ENCODE measurements at regions not wholly inside any gene's neighbourhood (a gene's known extent, or its start where the extent isn't known, plus 50 kb on each side); places are given as distances from the start of the nearest gene placed in this dataset.
A peak's percentile ranks its signal among the peaks of the same experiment; 100 is the strongest.

DNA sequence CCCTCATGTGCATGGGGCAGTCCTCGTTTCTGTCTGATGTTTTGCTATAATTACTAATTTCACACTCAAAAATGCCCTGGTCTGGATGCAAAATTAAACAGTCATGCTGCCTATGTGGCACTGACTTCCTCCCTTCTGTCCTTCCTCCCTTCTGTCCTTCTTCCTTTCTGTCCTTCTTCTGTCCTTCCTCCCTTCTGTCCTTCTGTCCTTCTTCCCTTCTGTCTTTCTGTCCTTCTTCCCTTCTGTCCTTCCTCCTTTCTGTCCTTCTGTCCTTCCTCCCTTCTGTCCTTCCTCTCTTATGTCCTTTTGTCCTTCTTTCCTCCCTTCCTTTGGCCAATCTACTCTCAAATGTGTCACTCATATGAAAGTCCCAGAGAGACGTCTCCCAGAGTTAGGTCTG is 93.8 kb downstream of the IRF8 start:
- FAIRE-seq: no peak
- Histone ChIP-seq H3K27me3 (ENCODE audit: control insufficient read depth in 3 of 3, insufficient read depth in 3 of 3, low read length in 3 of 3) (peaks cover 0 to 2% (median 0%) of the 10 kb centered on the region in 3 donors), H3K4me1 (ENCODE audit: control insufficient read depth in 3 of 3, insufficient read depth in 2 of 3, low read depth in 1 of 3, low read length in 2 of 3) (no peaks in the 10 kb centered on the region), H3K4me3 (ENCODE audit: low read depth in 1 of 3, low read length in 3 of 3) (no peak overlapping the region), H3K27ac (ENCODE audit: low read depth in 1 of 3, low read length in 2 of 3) (no peak overlapping the region), H3K36me3 (ENCODE audit: control insufficient read depth in 3 of 3, insufficient read depth in 2 of 3, low read depth in 1 of 3, low read length in 3 of 3) (no peaks in the 10 kb centered on the region), H3K9me3 (ENCODE audit: control insufficient read depth in 2 of 2, insufficient read depth in 1 of 2, low read depth in 1 of 2, low read length in 1 of 2) (no peaks in the 10 kb centered on the region)
- 61 to 77% (median 73%) methylated on average over 2 of the region's 2 CpGs for WGBS, 3 donors
- DNase-seq: no peak

DNA sequence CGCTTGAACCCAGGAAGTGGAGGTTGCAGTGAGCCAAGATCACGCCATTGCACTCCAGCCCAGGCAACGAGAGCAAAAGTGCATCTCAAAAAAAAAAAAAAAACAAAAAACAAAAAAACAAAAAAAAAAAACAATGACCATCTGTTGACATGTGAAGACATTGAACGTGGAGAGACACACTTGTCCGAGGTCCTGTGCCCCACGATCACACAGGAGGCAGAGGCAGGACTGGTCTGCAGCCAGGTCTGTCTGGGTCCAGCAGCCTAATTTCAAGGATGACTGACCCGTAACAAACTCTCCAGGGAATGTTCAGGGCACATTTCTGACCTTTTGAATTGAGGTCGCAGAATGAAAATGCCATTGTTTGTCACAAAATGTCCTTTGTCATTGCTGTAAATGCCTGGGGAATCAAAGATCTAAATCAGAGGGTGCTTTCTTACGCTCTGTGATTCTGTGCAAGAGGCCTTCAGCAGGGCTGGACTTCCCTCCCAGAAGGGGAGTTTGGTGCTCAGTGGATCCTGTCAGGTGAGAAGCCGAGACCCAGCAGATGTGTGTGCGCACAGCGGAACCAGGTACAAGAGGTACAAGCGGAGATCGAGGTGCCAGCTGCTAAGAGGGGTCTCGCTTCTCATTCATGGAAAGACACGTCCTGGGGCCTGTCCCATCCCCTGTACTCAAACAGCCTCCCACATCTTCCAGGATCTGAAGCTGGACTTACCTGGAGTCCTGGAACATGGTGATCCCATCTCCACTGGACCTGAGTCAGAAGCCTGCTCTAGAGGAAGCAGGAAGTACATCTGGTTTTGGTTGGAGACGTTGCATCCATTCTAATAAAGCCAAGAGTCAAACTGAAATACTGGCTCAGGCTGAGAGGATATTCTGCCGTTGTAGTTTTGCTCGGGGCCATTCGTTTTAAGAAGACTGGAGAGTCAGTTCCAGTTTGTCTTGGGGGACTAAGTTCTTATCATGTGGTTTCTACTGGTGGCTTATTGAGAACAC is 95.8 kb downstream of the IRF8 start:
- WGBS, 3 donors: 84 to 89% (median 85%) methylated on average over 20 of the region's 20 CpGs
- Histone ChIP-seq H3K9me3 (ENCODE audit: control insufficient read depth in 2 of 2, insufficient read depth in 1 of 2, low read depth in 1 of 2, low read length in 1 of 2) (no peaks in the 10 kb centered on the region), H3K27ac (ENCODE audit: low read depth in 1 of 3, low read length in 2 of 3) (no peak overlapping the region), H3K36me3 (ENCODE audit: control insufficient read depth in 3 of 3, insufficient read depth in 2 of 3, low read depth in 1 of 3, low read length in 3 of 3) (no peaks in the 10 kb centered on the region), H3K27me3 (ENCODE audit: control insufficient read depth in 3 of 3, insufficient read depth in 3 of 3, low read length in 3 of 3) (no peaks in the 10 kb centered on the region), H3K4me1 (ENCODE audit: control insufficient read depth in 3 of 3, insufficient read depth in 2 of 3, low read depth in 1 of 3, low read length in 2 of 3) (no peaks in the 10 kb centered on the region), H3K4me3 (ENCODE audit: low read depth in 1 of 3, low read length in 3 of 3) (no peak overlapping the region)
- DNase-seq: no peak
- FAIRE-seq: no peak

DNA sequence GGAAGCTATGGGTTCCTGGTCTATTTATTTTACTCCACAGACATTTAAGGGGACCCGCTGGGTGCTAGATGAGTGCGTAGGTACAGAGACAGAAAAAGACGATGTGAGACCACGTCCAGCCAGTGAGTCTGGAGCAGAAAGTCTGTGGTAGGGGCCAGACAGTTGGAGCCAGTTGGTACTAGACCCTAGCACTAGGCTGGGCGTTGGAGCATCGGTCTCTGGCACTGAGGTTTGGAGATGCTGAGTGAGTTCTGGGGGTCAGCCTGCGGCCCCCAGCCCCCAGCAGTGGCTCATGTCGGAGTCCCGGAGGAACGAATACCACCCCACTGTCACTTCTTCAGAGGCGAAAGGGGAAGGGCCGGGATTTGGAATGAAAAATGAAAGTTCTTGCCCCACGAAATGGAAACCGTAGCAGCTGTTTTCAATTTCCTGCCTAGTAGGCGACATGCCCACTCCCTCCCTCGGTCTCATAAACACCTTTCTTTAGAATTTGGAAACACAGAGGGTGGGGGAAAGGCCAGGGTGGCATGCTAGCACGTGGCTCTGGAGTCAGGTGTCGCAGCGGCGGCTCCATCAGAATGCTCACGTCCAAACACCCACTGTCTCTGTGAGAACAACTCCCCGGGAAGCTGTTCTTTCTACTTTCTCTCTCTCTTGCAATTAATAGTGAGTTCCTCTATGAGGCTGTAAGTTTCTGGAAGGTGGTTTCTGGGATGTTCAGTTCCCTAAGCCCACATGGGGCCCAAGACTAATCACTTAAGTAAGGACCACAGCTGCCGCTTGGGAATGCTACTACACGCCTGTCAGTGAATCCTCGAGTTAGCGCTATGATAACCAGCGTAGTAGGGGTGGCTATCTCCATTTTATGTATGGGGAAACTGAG is 96.8 kb downstream of the IRF8 start:
- Histone ChIP-seq H3K27ac (ENCODE audit: low read depth in 1 of 3, low read length in 2 of 3) (no peak overlapping the region), H3K36me3 (ENCODE audit: control insufficient read depth in 3 of 3, insufficient read depth in 2 of 3, low read depth in 1 of 3, low read length in 3 of 3) (no peaks in the 10 kb centered on the region), H3K9me3 (ENCODE audit: control insufficient read depth in 2 of 2, insufficient read depth in 1 of 2, low read depth in 1 of 2, low read length in 1 of 2) (no peaks in the 10 kb centered on the region), H3K4me1 (ENCODE audit: control insufficient read depth in 3 of 3, insufficient read depth in 2 of 3, low read depth in 1 of 3, low read length in 2 of 3) (no peaks in the 10 kb centered on the region), H3K4me3 (ENCODE audit: low read depth in 1 of 3, low read length in 3 of 3) (no peak overlapping the region), H3K27me3 (ENCODE audit: control insufficient read depth in 3 of 3, insufficient read depth in 3 of 3, low read length in 3 of 3) (no peaks in the 10 kb centered on the region)
- WGBS, 3 donors: 70 to 85% (median 78%) methylated on average over 27 of the region's 27 CpGs
- DNase-seq (no peak), FAIRE-seq (no peak)

DNA sequence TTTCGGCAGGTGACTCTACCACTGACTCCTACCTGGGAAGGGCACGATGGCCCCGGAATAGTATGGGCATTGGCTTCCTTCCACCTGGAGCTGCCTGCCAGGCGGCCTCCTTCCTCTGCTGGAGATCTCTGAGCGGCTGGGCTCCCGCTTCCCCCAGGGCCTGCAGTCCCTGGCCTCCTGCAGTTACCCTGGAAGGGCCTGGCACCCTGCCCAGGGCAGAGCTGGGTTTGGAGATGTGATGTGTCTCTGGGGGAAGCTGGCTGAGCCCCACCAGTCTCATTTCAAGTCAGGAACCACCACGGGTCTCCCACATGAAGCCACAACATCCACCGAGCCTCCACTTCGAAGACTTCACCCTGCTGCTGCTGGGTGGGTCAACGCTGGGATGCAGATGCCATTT is 97.9 kb downstream of the IRF8 start:
- Histone ChIP-seq H3K9me3 (ENCODE audit: control insufficient read depth in 2 of 2, insufficient read depth in 1 of 2, low read depth in 1 of 2, low read length in 1 of 2) (no peaks in the 10 kb centered on the region), H3K36me3 (ENCODE audit: control insufficient read depth in 3 of 3, insufficient read depth in 2 of 3, low read depth in 1 of 3, low read length in 3 of 3) (no peaks in the 10 kb centered on the region), H3K4me3 (ENCODE audit: low read depth in 1 of 3, low read length in 3 of 3) (no peak overlapping the region), H3K27me3 (ENCODE audit: control insufficient read depth in 3 of 3, insufficient read depth in 3 of 3, low read length in 3 of 3) (no peaks in the 10 kb centered on the region), H3K27ac (ENCODE audit: low read depth in 1 of 3, low read length in 2 of 3) (no peak overlapping the region), H3K4me1 (ENCODE audit: control insufficient read depth in 3 of 3, insufficient read depth in 2 of 3, low read depth in 1 of 3, low read length in 2 of 3) (no peaks in the 10 kb centered on the region)
- 83 to 87% (median 83%) methylated on average over 9 to 10 of the region's 10 CpGs for whole genome bisulfite sequencing, 3 donors
- DNase-seq: no peak
- no peak for FAIRE-seq

DNA sequence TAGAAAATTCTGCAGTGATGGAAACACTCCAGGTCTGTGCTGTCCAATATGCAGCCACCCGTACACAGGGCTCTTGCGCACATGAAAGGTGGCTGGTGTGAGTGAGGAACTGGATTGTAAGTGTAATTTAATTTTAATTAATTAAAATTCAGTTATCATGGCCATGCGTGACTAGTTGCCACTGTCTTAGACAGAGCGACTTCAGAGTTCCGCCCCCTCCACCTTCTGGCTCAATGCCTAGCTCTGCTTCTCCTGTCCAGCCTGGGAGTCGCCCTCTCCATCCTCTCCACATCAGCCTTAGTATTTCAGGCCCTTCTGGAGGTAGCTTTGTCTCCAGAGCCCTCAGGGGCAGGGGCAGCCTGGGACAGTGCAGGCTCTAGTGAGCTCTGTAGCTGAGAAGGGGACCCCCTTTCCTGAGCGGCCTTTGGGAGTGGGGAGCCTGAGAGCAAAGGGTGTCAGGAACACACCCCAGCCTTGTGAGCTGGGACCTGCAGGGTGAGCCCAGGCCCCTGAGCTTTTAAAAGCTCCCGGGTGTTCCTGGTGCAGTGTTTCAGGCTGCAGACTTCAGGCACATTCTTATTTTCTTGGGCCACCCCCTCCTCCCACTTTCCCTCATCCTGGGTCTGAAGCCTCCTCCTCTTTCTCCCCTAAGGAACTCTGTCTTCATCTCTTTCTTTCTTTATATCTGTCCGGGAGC is 99.4 kb downstream of the IRF8 start:
- Histone ChIP-seq H3K36me3 (ENCODE audit: control insufficient read depth in 3 of 3, insufficient read depth in 2 of 3, low read depth in 1 of 3, low read length in 3 of 3) (no peaks in the 10 kb centered on the region), H3K4me1 (ENCODE audit: control insufficient read depth in 3 of 3, insufficient read depth in 2 of 3, low read depth in 1 of 3, low read length in 2 of 3) (no peaks in the 10 kb centered on the region), H3K27ac (ENCODE audit: low read depth in 1 of 3, low read length in 2 of 3) (no peak overlapping the region), H3K27me3 (ENCODE audit: control insufficient read depth in 3 of 3, insufficient read depth in 3 of 3, low read length in 3 of 3) (no peaks in the 10 kb centered on the region), H3K4me3 (ENCODE audit: low read depth in 1 of 3, low read length in 3 of 3) (no peak overlapping the region), H3K9me3 (ENCODE audit: control insufficient read depth in 2 of 2, insufficient read depth in 1 of 2, low read depth in 1 of 2, low read length in 1 of 2) (no peaks in the 10 kb centered on the region)
- FAIRE-seq: no peak
- WGBS, 3 donors: 64 to 70% (median 69%) methylated on average over 9 of the region's 9 CpGs
- no peak for DNase-seq

DNA sequence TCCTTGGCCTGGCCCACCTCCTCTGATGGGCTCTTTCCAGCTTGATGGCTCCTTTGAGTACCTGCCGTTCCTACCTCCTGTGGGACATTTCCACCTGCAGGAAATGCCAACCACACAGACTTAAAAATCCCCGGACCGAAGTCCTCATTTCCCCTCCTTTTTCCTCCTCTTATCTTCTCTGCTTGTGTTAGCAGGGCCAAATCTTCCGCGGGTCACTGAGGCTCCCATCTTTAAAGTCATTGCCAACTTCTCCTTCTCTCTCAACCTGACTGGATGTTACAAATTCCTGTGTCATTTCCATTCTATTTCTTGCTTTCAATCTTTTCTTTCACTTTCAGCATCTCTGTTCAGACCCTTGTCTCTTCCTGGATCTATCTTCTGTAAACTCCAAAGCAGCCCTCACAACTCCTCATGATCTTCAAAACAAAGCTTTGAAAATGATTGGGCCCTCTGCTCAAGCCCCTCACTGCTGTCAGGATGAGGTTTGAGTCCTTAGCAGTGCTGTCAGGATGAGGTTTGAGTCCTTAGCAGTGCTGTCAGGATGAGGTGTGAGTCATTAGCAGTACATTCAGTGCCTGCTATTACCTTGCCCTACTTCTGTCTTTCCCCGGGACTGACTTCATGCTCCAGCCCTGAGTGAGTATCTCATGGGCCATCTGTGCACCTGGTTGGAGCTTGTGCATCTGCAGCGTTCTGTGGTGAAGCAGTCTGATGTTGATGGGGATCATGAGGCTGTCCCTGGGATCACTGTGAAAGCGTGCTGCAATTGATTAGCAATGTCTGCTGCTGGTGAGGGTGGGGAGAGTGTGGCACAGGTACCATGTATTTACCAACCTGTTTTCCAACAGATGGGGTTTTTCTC is 100.1 kb downstream of the IRF8 start:
- FAIRE-seq (no peak), DNase-seq (peak in 1 of 2 donors; percentile 25)
- no peaks in the 10 kb centered on the region for H3K27me3 ChIP-seq (ENCODE audit: control insufficient read depth in 3 of 3, insufficient read depth in 3 of 3, low read length in 3 of 3)
- H3K4me1 ChIP-seq (ENCODE audit: control insufficient read depth in 3 of 3, insufficient read depth in 2 of 3, low read depth in 1 of 3, low read length in 2 of 3): no peaks in the 10 kb centered on the region
- no peaks in the 10 kb centered on the region for H3K36me3 ChIP-seq (ENCODE audit: control insufficient read depth in 3 of 3, insufficient read depth in 2 of 3, low read depth in 1 of 3, low read length in 3 of 3)
- 32 to 48% (median 38%) methylated on average over 8 of the region's 8 CpGs for WGBS, 3 donors
- no peaks in the 10 kb centered on the region for H3K9me3 ChIP-seq (ENCODE audit: control insufficient read depth in 2 of 2, insufficient read depth in 1 of 2, low read depth in 1 of 2, low read length in 1 of 2)
- peak overlapping the region in 1 of 3 donors; percentile 15 for H3K27ac ChIP-seq (ENCODE audit: low read depth in 1 of 3, low read length in 2 of 3)
- no peak overlapping the region for H3K4me3 ChIP-seq (ENCODE audit: low read depth in 1 of 3, low read length in 3 of 3)

DNA sequence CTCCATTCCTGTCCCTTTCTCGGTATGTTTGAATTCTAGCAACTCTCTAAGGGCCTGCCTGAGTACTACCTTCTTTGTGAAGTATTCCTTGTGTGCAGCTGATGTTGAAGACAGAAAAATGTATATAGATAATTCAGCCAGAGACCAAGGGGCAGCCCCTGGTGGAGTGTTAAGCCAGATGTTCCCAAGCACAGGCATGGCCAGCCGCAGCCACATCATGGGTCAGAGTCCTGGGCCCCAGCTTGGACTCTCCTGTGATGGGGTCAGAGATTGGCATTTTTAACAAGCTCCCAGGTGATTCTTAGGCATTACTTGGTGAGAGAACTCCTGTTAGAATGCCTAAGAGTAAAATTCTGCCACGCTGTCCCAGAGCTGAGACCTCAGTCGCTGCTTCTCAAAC is 100.8 kb downstream of the IRF8 start:
- no peaks in the 10 kb centered on the region for H3K27me3 ChIP-seq (ENCODE audit: control insufficient read depth in 3 of 3, insufficient read depth in 3 of 3, low read length in 3 of 3)
- 91 to 97% (median 97%) methylated on average over 4 of the region's 4 CpGs for WGBS, 3 donors
- no peak overlapping the region for H3K4me3 ChIP-seq (ENCODE audit: low read depth in 1 of 3, low read length in 3 of 3)
- H3K27ac ChIP-seq (ENCODE audit: low read depth in 1 of 3, low read length in 2 of 3): no peak overlapping the region
- H3K36me3 ChIP-seq (ENCODE audit: control insufficient read depth in 3 of 3, insufficient read depth in 2 of 3, low read depth in 1 of 3, low read length in 3 of 3): no peaks in the 10 kb centered on the region
- no peak for DNase-seq
- no peaks in the 10 kb centered on the region for H3K9me3 ChIP-seq (ENCODE audit: control insufficient read depth in 2 of 2, insufficient read depth in 1 of 2, low read depth in 1 of 2, low read length in 1 of 2)
- H3K4me1 ChIP-seq (ENCODE audit: control insufficient read depth in 3 of 3, insufficient read depth in 2 of 3, low read depth in 1 of 3, low read length in 2 of 3): no peaks in the 10 kb centered on the region
- FAIRE-seq: no peak
